SHP77 treated with DMSO at 0.1 percent for 48 hours (cell line): ENCODE measurements at regions not wholly inside any gene's neighbourhood (a gene's known extent, or its start where the extent isn't known, plus 50 kb on each side); places are given as distances from the start of the nearest gene placed in this dataset.

Experiments
- DNase-seq: peaks from one replicate; lab custom pipeline; 2025; lab: John Stamatoyannopoulos, UW

DNA sequence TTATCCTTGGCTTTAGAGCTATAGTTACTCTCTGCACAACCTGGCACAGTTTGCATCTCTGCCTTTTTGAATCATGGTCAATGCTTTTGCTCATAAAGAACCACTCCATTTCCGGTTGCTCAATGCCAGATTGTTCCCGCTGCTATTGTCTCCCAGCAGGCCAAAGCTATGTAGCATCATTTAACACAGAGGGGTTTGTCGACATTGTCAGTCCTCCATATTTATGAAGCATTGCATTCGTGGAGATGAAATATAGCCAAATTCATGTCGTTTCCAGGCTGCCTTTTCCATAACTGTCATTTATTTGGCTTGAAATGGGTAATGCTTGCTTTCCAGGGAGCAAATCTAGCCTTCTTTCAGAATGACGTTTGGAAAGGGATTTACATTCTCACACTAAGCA lies 598.8 kb downstream of the EPHA7 start:
- DNase-seq = no peak

DNA sequence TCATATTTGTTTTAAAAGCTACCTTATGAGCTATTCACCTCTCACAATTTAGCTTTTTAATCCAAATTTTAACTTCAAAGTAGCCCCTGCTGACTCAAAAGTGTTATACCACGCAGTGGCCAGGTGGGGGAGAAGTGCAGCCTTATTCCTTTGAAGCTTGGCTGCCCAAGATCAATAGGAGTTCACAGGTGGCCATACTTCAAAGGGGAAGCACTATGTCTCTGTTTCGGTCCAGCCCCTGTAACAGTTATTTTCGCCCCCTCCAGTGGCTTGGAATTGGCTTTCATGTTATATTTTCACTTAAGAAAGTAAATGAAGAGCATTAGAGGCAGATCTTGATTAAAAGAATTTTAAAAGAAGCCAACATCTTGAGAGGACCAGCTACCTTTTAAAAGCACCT lies 608.4 kb downstream of the EPHA7 start:
- DNase-seq = peak; percentile 53

DNA sequence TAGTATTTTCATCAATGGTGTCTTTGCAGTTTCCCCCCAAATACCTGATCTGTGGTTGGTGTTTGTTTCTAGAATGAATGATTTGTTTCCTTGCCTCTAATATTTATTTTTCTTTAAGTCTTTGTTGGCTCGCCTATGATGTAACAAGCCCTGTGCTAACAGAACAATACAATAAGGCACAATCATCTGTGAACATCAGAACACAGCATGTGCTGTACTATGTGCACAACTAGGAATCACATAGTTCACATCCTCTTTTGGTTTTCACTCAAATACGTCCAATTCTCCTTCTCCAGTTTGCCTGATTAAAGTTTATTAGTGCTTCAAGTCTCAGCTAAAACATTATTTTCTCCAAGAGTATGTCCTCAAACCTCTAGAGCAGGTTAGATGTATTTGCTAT lies 613.1 kb downstream of the EPHA7 start:
- DNase-seq = no peak

DNA sequence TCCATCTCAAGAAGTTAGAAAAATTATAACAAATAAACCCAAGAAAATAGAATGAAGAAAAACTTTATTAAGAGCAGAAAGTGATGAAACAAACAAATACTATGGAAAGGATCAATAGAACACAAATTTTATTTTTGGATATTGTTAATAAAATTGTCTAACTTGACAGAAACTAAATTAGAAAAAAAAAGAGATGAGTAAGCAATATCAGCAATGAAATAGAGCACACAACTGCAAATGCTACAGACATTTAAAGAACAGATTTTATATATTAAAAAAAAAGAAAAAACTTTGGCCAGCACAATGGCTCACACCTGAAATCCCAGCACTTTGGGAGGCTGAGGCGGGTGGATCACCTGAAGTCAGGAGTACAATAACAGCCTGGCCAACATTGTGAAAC lies 628.0 kb downstream of the EPHA7 start:
- DNase-seq = no peak

DNA sequence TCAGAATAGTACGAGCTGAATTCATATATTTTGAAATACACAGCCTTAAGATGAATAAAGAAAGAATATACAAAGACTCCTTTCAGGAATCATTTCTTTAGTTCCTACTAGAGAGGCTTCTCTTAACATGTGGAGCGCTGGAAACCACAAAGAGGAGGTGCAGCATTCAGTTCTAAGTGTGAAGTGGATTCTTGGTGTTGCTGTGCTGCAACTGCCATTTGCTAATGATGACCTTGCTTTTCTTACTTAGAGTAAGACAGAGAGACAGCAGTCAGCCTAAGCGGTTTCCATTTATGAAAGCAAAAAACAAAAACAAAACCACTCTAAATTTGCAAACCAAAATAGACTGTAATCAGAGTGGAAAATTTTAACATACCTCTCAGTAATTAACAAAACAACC lies 629.0 kb downstream of the EPHA7 start:
- DNase-seq = no peak

DNA sequence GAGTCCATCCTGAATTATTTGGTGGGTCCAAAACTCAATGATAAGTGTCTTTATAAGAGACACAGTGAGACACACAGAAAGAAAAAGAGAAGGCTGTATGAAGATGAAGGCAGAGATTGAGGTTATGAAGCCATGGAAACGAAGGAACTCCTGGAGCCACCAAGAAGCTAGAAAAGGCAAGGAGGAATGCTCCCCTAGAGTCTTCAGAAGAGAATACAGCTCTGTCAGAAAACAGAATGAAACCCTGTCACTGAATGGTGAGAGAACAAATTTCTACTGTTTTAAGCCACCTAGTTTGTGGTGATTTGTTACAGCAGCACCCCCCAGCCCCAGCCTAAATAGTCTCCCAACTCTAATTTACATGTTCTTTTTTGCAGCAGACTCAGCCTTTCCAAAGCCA lies 635.1 kb downstream of the EPHA7 start:
- no peak for DNase-seq

DNA sequence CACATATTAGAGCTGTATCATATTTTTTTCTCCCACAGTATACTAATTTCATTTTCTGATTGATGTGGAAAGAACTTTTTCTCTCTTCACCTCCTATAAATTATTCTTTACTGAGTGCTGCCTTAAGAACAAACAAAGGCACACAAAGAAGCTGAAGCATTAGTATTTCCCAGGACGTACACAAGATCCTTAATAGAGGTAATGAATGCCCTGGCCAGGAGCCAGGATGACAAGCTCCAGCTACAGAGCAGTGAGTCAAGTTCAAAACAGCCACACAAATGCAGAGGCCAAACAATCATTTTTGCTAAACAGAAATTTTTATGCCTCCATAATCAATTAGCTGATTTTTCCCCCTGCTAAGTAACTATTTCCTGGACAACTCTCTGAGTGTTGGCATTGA lies 639.6 kb downstream of the EPHA7 start:
- no peak for DNase-seq

DNA sequence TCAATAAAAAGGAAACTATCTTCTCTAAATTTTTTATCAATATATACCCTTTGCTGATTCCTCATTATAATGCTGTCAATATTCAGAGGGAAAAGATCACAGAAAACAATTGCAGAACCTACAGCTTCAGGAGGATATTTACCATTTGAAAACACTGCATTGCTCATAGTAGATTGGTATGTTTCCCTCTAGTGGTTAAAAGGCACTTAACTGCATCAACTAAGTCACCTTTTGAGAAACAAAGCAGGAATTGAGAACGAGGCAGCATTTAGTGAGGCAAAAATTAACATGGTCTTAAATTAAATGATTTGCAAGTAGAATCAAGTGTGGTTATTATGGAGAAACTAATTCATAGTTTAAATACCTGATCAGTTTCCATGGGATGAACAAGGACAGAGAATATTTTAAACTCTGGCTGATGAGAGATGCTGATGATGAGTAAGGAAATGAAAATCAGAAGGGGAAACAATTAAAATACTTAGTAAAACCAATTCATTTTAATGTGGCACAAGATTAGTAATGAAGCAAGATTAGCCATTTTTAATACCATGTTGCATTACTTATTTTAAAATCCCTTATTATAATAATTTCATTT lies 642.1 kb downstream of the EPHA7 start:
- DNase-seq = peak; percentile 52

DNA sequence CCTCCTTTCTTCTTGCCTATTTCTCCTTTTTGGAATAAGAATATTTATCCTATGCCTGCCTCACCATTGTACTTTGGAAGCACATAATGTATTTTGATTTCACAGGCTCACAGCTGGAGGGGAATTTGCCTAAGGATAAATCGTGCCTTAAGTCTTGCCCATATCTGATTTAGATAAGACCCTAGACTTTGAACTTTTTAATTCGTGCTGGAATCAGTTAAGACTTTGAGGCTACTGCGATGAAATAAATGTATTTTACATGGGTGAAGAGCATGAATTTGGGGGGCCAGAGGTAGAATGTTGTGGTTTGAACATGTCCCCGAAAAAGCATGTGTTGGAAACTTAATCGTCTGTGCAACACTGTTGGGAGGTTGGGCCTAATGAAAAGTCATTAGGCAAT lies 648.8 kb downstream of the EPHA7 start:
- DNase-seq = no peak

DNA sequence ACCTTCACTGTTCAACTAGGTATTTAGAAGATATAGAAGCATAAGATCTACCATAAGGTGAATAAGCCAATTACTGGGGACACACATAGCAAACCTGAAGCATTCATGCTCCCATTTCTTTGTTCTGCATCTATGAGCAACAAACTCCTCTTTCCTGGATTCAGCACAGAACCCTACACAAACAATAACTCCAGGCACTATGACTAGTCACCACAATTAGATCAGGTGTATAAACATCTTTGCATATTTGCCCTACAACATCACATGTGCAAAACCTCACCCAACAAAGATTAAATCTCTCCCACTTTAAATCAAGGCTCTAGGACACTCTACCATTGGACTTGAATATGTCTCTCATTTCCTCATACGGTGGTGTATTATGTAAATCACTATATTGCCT lies 652.3 kb downstream of the EPHA7 start:
- DNase-seq = no peak

DNA sequence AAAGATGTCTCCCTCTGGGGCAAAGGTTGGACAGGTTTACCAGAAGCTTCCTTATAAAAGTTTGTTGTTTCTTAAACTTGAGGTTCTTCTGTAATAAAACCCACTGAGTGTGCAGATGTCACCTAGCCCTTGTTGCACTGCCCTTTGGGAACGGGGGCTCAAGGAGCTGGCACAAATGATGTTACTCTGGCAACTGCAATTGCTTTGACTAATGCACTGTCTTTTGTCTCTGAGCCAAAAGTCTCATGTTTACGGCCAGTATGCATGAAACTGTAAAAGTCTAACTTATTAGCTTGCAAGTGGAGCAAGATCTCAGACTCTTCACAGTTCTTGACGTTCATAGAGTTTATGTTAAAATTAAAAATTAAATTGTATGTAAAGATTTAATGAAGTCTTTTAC lies 655.7 kb downstream of the EPHA7 start:
- DNase-seq = no peak

DNA sequence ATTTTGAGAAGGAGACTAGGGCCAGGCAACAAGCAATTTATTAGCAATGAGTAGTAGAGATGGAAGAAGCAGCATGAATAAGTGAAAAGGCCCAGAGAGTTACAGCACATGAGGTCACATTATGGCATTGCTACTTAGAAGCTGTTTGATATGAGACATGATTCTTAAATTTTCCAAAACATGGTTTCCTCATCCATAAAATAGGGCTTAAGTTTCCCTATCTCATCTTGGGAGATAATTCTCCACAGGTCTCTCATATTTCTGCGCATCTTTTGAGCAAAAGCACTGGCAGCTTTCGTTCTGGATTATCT lies 656.1 kb downstream of the EPHA7 start:
- no peak for DNase-seq

DNA sequence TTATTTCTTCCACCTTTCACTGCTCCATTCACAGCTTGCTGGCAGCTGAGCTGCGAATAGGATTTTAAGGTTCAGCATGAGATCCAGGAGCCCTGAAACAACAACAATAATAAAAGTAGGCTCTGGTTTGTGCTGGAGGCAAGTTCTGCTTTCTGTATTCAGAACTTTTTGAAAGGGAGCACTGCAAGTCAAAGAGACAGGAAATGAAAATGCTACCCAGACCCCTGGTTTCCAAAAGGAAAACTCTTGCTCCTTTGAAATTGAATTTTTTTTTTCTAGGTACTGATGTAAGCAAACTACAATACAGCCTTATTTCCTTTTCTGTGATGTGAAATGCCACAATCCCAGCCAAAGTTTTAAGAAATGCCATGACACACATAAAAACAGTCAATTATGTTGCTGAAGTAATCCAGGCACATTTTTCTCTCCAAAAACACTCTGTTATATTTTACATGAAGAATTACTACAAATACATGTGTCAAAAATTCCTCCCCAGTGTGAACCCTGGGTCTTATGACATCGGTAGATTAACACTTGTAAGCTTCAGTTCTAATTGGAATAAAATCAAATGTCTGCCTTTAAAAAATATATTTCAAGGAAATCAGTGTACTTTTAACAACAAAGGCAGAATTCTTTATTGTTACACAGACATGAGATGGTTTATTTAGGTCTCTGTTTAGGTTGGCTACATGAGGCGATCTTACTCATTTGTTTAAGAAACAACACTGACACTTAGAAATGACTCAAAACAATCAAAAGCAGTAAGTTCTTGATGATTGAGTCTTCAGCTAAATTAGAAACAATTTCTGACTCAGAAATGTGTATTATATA lies 656.7 kb downstream of the EPHA7 start:
- DNase-seq = no peak

DNA sequence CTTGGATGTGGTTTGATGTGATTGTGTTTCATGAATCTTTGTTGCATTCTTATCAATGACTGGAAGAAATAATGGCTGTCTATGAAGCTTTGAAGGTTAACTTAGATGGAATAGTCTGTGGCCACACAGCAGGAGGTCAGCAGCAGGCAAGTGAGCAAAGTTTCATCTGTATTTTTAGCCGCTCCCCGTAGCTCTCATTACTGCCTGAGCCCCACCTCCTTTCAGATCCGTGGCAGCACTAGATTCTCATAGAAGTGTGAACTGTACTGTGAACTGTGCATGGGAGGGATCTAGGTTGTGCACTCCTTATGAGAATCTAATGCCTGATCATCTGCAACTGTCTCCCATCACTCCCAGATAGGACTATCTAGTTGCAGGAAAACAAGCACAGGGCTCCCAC lies 660.2 kb downstream of the EPHA7 start:
- DNase-seq = no peak

DNA sequence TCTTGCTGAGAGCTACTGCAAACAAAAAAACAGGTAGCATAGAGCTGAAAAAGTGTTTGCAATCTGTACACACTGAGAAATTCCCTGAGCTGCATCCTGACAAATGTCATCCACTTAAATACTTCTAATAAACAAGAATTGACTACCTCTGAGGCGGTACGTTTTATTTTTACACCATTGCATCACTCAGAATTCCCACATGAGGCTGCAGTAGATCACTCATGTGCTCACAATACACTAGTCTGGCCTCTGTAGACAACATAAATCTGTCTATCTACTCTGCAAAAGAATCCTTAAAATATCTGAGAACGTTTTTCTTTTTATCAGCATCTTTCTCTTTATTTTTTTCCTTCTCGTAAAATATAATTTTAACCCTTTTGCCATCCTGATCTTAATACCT lies 661.4 kb downstream of the EPHA7 start:
- DNase-seq = no peak

DNA sequence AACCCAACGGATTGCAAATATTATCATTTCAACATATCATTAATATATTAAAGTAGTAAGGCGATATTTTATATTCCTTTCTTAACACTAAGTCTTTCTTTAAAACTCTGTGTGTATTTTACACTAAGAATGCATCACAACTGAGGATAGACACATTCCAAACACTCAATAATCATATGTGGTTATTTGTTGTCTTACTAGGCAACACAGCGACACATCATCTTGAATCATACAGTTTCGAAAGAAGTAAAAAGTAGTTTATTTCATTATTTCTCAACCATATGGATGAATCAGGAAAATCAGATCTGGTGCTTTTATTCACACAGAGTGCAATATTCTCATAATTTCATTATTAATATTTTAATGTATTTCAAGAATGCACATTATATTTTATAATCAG lies 662.4 kb downstream of the EPHA7 start:
- DNase-seq = no peak

DNA sequence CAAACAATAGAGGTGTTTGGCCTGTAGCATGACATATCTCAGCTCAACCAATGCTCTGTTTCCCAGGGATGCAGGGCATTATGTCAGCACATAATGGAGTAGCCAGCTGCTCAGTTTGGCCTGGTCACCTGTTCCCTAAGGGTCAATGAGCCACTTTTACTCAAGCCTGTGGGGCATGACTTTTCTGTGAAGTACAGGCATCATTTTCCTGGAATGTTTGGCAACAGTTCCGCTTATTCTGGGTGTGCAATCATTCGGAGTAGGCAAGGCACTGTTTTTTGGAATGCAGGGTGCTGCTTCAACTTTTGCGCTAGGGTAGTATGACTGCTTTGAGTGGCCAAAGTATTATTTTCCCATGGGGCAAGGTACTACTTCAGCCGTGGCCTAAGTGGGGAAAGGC lies 665.4 kb downstream of the EPHA7 start:
- no peak for DNase-seq

DNA sequence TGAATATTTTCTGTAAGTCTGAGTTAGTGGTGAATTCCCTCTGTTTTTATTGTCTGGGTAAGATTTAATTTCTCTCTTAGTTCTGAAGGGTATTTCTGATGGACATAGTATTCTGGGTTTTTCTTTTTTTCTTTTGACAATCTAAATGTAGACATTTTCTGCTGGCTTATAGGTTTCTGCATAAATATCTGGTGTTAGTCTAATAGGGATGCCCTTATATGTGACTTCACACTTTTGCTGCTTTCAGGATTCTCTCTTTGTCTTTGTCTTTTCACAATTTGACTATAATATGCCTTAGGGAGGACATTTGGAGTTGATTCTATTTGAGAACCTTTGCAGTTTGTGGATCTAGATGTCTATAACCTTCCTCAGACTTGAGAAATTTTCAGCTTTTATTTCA lies 667.2 kb downstream of the EPHA7 start:
- DNase-seq = no peak

DNA sequence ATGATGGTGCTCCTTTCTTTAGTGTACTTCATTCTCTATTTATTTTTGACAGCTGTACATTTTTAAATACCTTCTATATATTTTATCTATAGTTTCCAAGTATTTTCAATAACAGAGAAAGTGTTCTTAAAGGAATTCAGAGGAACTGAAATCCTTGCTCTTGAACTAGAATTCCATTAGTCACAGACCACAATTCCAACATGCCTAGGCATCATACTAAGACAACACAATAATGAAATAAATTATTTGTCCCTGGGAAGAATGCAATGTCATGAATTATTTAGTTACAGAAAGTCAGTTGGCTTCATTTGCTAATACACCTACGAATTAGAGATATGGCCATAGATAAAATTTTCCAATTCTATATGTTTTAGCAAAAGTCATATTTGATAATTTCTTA lies 671.2 kb downstream of the EPHA7 start:
- DNase-seq = no peak

DNA sequence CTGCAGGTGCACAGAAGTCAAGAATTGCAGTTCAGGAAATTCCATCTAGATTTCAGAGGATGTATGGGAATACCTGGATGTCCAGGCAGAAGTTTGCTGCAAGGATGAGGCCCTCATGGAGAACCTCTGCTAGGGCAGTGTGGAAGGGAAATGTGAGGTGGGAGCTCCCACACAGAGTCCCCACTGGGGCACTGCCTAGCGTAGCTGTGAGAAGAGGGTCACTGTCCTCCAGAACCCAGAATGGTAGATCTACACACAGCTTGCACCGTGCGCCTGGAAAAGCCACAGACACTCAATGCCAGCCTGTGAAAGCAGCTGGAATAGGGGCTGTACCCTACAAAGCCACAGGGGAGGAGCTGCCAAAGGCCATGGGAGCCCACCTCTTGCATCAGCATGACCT lies 681.4 kb downstream of the EPHA7 start:
- DNase-seq = no peak

DNA sequence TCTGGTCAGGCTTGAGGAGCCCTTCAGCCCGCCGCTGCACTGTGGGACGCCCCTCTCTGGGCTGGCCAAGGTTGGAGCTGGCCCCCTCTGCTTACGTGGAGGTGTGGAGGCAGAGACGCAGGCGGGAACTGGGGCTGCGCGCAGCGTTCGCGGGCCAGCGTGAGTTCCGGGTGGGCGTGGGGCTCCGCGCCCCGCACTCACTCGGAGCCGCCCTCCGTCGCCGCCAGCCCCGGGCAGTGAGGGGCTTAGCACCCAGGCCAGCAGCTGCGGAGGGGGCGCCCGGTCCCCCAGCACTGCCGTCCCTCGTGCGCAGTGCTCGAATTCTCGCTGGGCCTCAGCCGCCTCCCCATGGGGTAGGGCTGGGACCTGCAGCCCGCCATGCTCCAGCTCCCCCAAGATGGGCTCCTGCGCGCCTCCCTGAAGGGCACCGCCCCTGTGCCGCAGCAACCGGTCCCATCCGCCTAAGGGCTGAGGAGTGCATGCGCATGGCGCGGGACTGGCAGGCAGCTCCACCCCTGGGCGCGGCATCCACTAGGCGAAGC lies 695.9 kb downstream of the EPHA7 start:
- DNase-seq = no peak

DNA sequence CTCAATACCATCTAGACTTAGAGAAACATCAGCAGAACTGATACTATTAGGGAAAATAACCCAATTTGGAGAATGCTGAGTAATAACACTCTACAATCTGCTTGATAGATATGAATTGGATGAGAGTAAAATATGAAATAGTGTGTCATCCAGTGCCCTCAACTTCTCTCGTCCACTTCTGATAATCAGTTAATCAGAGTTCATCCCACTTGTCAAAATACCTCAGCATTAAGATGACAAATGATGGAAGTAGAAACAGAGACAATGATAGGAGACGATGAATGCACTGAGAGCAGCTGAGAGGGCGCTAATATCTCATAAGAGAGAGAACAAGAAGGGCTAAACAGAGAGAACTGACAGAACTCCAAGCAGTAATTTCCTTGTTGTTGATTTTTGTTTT lies 699.6 kb downstream of the EPHA7 start:
- no peak for DNase-seq

DNA sequence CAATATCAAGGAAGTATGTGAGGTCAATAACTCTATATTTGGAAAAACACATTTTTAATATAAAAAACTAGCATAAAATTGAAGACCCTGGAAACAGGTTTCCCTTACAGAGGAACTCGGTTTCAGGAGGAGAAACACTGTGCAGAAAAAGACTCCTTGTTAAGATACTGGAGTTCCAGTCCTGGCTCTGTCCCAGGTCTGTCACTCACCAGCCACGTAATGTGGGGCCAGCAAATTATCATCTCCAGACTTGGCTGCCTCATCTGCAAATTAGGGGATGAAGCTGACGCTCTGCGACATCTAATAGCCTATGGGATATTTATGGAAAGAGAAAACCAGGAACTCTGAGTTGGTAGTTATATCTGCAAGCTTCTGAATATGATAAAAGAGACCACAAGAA lies 702.7 kb downstream of the EPHA7 start:
- no peak for DNase-seq

DNA sequence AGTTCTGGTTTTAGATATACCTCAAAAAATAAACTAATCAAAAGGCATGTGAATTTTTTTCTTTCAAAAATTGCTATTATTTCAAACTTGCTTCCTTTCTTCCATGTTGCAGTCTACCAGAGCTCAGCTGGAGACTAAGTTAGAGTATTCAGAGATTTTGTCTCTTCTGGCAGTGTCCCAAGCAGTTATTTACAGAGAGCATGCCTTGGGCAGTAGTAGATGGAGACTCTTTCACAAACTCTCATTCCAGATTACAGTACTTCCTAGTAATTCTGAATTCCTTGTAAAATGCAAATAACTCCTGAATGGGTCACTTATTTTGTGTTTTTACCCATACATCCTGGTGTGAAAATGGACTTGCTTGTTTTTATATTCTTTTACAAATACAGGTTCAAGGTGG lies 703.4 kb downstream of the EPHA7 start:
- DNase-seq = no peak
